ENCODE measurements at regions not wholly inside any gene's neighbourhood (a gene's known extent, or its start where the extent isn't known, plus 50 kb on each side); places are given as distances from the start of the nearest gene placed in this dataset.

DNA sequence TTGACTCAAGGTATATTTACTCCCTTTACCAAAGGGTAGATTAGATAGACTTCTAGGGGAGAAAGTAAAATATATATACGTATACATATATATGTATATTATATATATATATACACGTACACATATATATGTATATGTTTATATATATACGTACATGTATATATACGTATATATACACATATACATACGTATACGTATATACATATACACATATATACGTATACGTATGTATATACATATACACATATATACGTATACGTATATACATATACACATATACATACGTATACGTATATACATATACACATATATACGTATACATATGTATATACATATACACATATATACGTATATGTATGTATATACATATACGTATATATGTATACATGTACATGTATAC lies 430.5 kb upstream of the ANO3 start:
- TF ChIP-seq ZNF121 (CRISPR knock-in tag; IDR thresholded peaks at IDR 0.05) (no peak), ZNF423 (CRISPR knock-in tag; IDR thresholded peaks at IDR 0.05) (no peak), ATF1 (CRISPR knock-in tag; IDR thresholded peaks at IDR 0.05) (no peak), ESRRA (CRISPR knock-in tag; IDR thresholded peaks at IDR 0.05; ENCODE audit: borderline replicate concordance) (no peak), NFATC4 (CRISPR knock-in tag; IDR thresholded peaks at IDR 0.05) (no peak)
- TF ChIP-seq, protein P1, sequence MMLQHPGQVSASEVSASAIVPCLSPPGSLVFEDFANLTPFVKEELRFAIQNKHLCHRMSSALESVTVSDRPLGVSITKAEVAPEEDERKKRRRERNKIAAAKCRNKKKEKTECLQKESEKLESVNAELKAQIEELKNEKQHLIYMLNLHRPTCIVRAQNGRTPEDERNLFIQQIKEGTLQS (CRISPR knock-in tag; conservative IDR thresholded peaks at IDR 0.05), result no peak
- TF ChIP-seq, protein P2, sequence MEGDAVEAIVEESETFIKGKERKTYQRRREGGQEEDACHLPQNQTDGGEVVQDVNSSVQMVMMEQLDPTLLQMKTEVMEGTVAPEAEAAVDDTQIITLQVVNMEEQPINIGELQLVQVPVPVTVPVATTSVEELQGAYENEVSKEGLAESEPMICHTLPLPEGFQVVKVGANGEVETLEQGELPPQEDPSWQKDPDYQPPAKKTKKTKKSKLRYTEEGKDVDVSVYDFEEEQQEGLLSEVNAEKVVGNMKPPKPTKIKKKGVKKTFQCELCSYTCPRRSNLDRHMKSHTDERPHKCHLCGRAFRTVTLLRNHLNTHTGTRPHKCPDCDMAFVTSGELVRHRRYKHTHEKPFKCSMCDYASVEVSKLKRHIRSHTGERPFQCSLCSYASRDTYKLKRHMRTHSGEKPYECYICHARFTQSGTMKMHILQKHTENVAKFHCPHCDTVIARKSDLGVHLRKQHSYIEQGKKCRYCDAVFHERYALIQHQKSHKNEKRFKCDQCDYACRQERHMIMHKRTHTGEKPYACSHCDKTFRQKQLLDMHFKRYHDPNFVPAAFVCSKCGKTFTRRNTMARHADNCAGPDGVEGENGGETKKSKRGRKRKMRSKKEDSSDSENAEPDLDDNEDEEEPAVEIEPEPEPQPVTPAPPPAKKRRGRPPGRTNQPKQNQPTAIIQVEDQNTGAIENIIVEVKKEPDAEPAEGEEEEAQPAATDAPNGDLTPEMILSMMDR (IDR thresholded peaks at IDR 0.05), result no peak
- TF ChIP-seq, protein P3, sequence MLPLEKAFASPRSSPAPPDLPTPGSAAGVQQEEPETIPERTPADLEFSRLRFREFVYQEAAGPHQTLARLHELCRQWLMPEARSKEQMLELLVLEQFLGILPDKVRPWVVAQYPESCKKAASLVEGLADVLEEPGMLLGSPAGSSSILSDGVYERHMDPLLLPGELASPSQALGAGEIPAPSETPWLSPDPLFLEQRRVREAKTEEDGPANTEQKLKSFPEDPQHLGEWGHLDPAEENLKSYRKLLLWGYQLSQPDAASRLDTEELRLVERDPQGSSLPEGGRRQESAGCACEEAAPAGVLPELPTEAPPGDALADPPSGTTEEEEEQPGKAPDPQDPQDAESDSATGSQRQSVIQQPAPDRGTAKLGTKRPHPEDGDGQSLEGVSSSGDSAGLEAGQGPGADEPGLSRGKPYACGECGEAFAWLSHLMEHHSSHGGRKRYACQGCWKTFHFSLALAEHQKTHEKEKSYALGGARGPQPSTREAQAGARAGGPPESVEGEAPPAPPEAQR (CRISPR knock-in tag; IDR thresholded peaks at IDR 0.05), result no peak
- TF ChIP-seq, protein P4, sequence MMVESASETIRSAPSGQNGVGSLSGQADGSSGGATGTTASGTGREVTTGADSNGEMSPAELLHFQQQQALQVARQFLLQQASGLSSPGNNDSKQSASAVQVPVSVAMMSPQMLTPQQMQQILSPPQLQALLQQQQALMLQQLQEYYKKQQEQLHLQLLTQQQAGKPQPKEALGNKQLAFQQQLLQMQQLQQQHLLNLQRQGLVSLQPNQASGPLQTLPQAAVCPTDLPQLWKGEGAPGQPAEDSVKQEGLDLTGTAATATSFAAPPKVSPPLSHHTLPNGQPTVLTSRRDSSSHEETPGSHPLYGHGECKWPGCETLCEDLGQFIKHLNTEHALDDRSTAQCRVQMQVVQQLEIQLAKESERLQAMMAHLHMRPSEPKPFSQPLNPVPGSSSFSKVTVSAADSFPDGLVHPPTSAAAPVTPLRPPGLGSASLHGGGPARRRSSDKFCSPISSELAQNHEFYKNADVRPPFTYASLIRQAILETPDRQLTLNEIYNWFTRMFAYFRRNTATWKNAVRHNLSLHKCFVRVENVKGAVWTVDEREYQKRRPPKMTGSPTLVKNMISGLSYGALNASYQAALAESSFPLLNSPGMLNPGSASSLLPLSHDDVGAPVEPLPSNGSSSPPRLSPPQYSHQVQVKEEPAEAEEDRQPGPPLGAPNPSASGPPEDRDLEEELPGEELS (CRISPR knock-in tag; IDR thresholded peaks at IDR 0.05), result no peak
- TF ChIP-seq, protein P5, sequence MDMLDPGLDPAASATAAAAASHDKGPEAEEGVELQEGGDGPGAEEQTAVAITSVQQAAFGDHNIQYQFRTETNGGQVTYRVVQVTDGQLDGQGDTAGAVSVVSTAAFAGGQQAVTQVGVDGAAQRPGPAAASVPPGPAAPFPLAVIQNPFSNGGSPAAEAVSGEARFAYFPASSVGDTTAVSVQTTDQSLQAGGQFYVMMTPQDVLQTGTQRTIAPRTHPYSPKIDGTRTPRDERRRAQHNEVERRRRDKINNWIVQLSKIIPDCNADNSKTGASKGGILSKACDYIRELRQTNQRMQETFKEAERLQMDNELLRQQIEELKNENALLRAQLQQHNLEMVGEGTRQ (CRISPR knock-in tag; IDR thresholded peaks at IDR 0.05), result no peak
- TF ChIP-seq, protein P6, sequence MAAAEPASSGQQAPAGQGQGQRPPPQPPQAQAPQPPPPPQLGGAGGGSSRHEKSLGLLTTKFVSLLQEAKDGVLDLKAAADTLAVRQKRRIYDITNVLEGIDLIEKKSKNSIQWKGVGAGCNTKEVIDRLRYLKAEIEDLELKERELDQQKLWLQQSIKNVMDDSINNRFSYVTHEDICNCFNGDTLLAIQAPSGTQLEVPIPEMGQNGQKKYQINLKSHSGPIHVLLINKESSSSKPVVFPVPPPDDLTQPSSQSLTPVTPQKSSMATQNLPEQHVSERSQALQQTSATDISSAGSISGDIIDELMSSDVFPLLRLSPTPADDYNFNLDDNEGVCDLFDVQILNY (CRISPR knock-in tag; IDR thresholded peaks at IDR 0.05), result no peak
- TF ChIP-seq, protein P7, sequence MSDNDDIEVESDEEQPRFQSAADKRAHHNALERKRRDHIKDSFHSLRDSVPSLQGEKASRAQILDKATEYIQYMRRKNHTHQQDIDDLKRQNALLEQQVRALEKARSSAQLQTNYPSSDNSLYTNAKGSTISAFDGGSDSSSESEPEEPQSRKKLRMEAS (CRISPR knock-in tag; IDR thresholded peaks at IDR 0.05), result no peak
